Neuronal stem cell (in vitro differentiated cells): ENCODE measurements at regions not wholly inside any gene's neighbourhood (a gene's known extent, or its start where the extent isn't known, plus 50 kb on each side); places are given as distances from the start of the nearest gene placed in this dataset.
"Not testable (repeated sequence)": the region's sequence is repeated elsewhere in the genome, so short reads cannot be mapped to it uniquely, and the experiment has no call there.

ENCODE experiments used
- DNase-seq: peaks from one replicate; pipeline ENCODE4 v3.0.0-alpha.2; 2013; ENCODE audit warnings: low spot score
- H2AFZ ChIP-seq: one replicate; pipeline ENCODE4 v1.6.1; 2013; ENCODE audit warnings: mild to moderate bottlenecking, low read length, inconsistent platforms
- H2AK5ac ChIP-seq: 2 replicates; pipeline ENCODE4 v1.6.1; 2013; ENCODE audit warnings: low read depth, mild to moderate bottlenecking, inconsistent platforms, low read length, moderate library complexity, mixed read lengths
- H2BK120ac ChIP-seq: 2 replicates; pipeline ENCODE4 v1.6.1; 2013; ENCODE audit warnings: low read depth, mild to moderate bottlenecking, inconsistent platforms, low read length, moderate library complexity, mixed read lengths
- H2BK12ac ChIP-seq: one replicate; pipeline ENCODE4 v1.6.1; 2013; ENCODE audit warnings: low read length, inconsistent platforms
- H2BK15ac ChIP-seq: 2 replicates; pipeline ENCODE4 v1.6.1; 2013; ENCODE audit warnings: mild to moderate bottlenecking, low read length, inconsistent platforms, mixed read lengths
- H2BK5ac ChIP-seq: one replicate; pipeline ENCODE4 v1.6.1; 2013; ENCODE audit warnings: inconsistent platforms, mild to moderate bottlenecking, low read length, moderate library complexity
- H3K14ac ChIP-seq: one replicate; pipeline ENCODE4 v1.6.1; 2013; ENCODE audit warnings: low read length, inconsistent platforms
- H3K18ac ChIP-seq: 2 replicates; pipeline ENCODE4 v1.6.1; 2013; ENCODE audit warnings: low read length, inconsistent platforms
- H3K23ac ChIP-seq: 2 replicates; pipeline ENCODE4 v1.6.1; 2013; ENCODE audit warnings: low read depth, mild to moderate bottlenecking, mixed read lengths, low read length, inconsistent platforms; ENCODE audit not compliant: poor library complexity
- H3K27ac ChIP-seq: replicated peaks from 3 replicates; pipeline ENCODE4 v1.5.1; 2013; ENCODE audit warnings: low read length, inconsistent platforms
- H3K27me3 ChIP-seq, 3 experiments: 2 replicates each; pipeline ENCODE4 v1.6.1; 2013; ENCODE audit warnings: low read length in 3 of 3, mild to moderate bottlenecking in 2 of 3, inconsistent platforms in 1 of 3, low read depth in 1 of 3, mixed read lengths in 1 of 3, moderate library complexity in 1 of 3; ENCODE audit not compliant: control insufficient read depth in 3 of 3, insufficient read depth in 3 of 3
- H3K36me3 ChIP-seq, 2 donors: replicated peaks in 1 of 2; 2 replicates each; pipeline ENCODE4 v1.6.1; 2013; ENCODE audit warnings: low read length in 2 of 2; ENCODE audit not compliant: control insufficient read depth in 2 of 2, insufficient read depth in 2 of 2
- H3K4ac ChIP-seq: 2 replicates; pipeline ENCODE4 v1.6.1; 2013; ENCODE audit warnings: inconsistent platforms, mild to moderate bottlenecking, low read length, moderate library complexity
- H3K4me1 ChIP-seq, 2 donors: 1 replicate in 1 of 2; 2 replicates in 1 of 2; pipeline ENCODE4 v1.6.1; 2013; ENCODE audit warnings: low read length in 2 of 2, low read depth in 1 of 2; ENCODE audit not compliant: control insufficient read depth in 2 of 2, insufficient read depth in 1 of 2
- H3K4me2 ChIP-seq: one replicate; pipeline ENCODE4 v1.6.1; 2013; ENCODE audit warnings: mild to moderate bottlenecking, low read length, inconsistent platforms; ENCODE audit not compliant: insufficient read depth, poor library complexity, severe bottlenecking
- H3K4me3 ChIP-seq, 2 donors: 2 replicates each; pipeline ENCODE4 v1.5.1; 2013; ENCODE audit warnings: low read length in 2 of 2, mild to moderate bottlenecking in 2 of 2, inconsistent platforms in 1 of 2, moderate library complexity in 1 of 2
- H3K79me1 ChIP-seq: one replicate; pipeline ENCODE4 v1.6.1; 2013; ENCODE audit warnings: low read depth, mild to moderate bottlenecking, inconsistent platforms, low read length, moderate library complexity
- H3K9ac ChIP-seq: one replicate; pipeline ENCODE4 v1.6.1; 2013; ENCODE audit warnings: mild to moderate bottlenecking, low read depth, low read length, inconsistent platforms; ENCODE audit not compliant: poor library complexity
- H3K9me3 ChIP-seq, 2 donors: replicated peaks in 1 of 2; 2 replicates each; pipeline versions ENCODE3 to v1.6.1; 2013; ENCODE audit warnings: low read length in 2 of 2, mild to moderate bottlenecking in 2 of 2, inconsistent platforms in 1 of 2, low read depth in 1 of 2, mixed read lengths in 1 of 2, moderate library complexity in 1 of 2; ENCODE audit not compliant: control insufficient read depth in 2 of 2, insufficient read depth in 1 of 2
- H4K8ac ChIP-seq: one replicate; pipeline ENCODE4 v1.6.1; 2013; ENCODE audit warnings: low read depth, mild to moderate bottlenecking, inconsistent platforms, low read length, moderate library complexity
- H4K91ac ChIP-seq: one replicate; pipeline ENCODE4 v1.6.1; 2013; ENCODE audit warnings: low read length, low read depth, mild to moderate bottlenecking, inconsistent platforms; ENCODE audit not compliant: poor library complexity
- WGBS, 2 donors: extraction: QIAGEN DNeasy Blood & Tissue Kit; methylation state at CpG; one replicate each; pipeline ENCODE4 v1.1.7; 2013; ENCODE audit warnings: missing lambda C conversion rate in 2 of 2, mixed read lengths in 1 of 2; ENCODE audit not compliant: insufficient read length in 2 of 2, insufficient replicate concordance in 1 of 2; ENCODE audit errors: extremely low coverage in 2 of 2; 5-methylcytosine and 5-hydroxymethylcytosine counted together

DNA sequence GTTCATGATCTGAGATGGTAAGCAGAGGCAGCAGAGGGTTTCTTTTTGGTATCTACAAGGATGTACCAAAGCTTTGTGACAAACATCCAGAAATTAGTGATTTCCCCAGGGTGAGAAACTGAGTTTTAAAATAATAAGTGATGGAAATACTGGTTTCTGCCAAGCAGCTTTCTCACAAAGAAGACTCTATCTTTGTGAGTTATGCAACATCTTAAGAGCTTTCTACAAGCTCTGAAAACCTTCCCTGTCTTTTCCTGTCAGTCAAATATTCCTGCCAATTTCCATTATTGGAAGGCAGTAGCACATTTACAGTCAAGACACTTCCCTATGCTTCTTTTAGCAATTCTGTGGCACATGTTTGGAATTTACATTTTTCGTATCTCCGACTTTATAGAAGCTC lies 264.7 kb upstream of the SPTLC3 start:
- no peak overlapping the region for H2BK15ac ChIP-seq
- no peaks in the 10 kb centered on the region for H3K27me3 ChIP-seq
- WGBS, 2 donors: no CpG with 5 or more reads among the region's 2 CpGs
- H3K14ac ChIP-seq: no peak overlapping the region
- H3K4me2 ChIP-seq: no peak overlapping the region
- no peak overlapping the region for H3K23ac ChIP-seq
- no peak overlapping the region for H2BK5ac ChIP-seq
- DNase-seq: no peak
- no peak overlapping the region for H2BK12ac ChIP-seq
- H4K8ac ChIP-seq: no peak overlapping the region
- no peak overlapping the region for H3K27ac ChIP-seq
- H2AFZ ChIP-seq: no peak overlapping the region
- H4K91ac ChIP-seq: no peak overlapping the region
- no peak overlapping the region for H3K18ac ChIP-seq
- H3K4ac ChIP-seq: no peak overlapping the region
- H2BK120ac ChIP-seq: no peak overlapping the region
- H3K9ac ChIP-seq: no peak overlapping the region
- H3K36me3 ChIP-seq: no peaks in the 10 kb centered on the region
- H3K79me1 ChIP-seq: no peaks in the 10 kb centered on the region
- no peak overlapping the region for H3K4me3 ChIP-seq
- peaks cover 0 to 4% of the 10 kb centered on the region in 2 donors for H3K4me1 ChIP-seq
- H2AK5ac ChIP-seq: no peak overlapping the region
- H3K9me3 ChIP-seq: no peaks in the 10 kb centered on the region

DNA sequence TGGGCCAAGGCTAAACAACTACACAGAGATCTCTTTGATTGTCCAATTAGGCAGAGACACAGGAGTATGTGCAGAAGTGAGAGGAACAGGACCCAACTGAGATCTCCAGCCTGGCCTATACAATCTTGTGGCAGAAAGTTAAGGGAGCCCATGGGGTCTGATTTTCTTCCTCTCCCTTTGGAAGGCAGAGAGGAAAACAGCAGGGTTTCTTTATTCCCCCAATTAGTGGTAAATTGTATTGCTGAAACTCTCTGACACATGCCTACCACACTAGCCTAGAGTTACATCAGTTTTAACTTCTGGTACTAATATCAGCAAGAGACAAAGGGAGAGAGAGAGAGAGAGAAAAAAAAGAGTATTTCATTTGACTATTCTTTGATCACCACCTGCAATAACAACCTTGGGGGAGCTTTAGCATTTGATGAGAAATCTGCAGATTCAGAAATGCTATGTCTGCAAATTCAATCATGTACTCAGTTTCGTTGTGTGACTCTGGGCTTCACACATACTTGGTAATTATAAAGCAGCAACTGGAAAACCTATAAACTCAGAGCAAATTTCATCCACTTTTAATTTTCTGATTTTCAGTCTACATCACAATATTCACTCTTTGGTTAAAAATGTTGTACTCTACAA lies 260.3 kb upstream of the SPTLC3 start:
- H3K4ac ChIP-seq: no peak overlapping the region
- no peak overlapping the region for H4K91ac ChIP-seq
- H2AFZ ChIP-seq: no peak overlapping the region
- H4K8ac ChIP-seq: no peak overlapping the region
- H3K9ac ChIP-seq: no peak overlapping the region
- DNase-seq: no peak
- no peaks in the 10 kb centered on the region for H3K27me3 ChIP-seq
- H2BK120ac ChIP-seq: no peak overlapping the region
- no peak overlapping the region for H2BK12ac ChIP-seq
- H3K4me2 ChIP-seq: no peak overlapping the region
- WGBS, 2 donors: no CpG with 5 or more reads among the region's 1 CpG
- no peak overlapping the region for H3K23ac ChIP-seq
- no peak overlapping the region for H2AK5ac ChIP-seq
- H3K36me3 ChIP-seq: no peaks in the 10 kb centered on the region
- H3K4me1 ChIP-seq: peaks cover 0 to 4% of the 10 kb centered on the region in 2 donors
- no peak overlapping the region for H3K14ac ChIP-seq
- no peaks in the 10 kb centered on the region for H3K9me3 ChIP-seq
- no peak overlapping the region for H2BK5ac ChIP-seq
- H3K4me3 ChIP-seq: no peak overlapping the region
- H3K79me1 ChIP-seq: no peaks in the 10 kb centered on the region
- no peak overlapping the region for H3K18ac ChIP-seq
- no peak overlapping the region for H2BK15ac ChIP-seq
- H3K27ac ChIP-seq: no peak overlapping the region

DNA sequence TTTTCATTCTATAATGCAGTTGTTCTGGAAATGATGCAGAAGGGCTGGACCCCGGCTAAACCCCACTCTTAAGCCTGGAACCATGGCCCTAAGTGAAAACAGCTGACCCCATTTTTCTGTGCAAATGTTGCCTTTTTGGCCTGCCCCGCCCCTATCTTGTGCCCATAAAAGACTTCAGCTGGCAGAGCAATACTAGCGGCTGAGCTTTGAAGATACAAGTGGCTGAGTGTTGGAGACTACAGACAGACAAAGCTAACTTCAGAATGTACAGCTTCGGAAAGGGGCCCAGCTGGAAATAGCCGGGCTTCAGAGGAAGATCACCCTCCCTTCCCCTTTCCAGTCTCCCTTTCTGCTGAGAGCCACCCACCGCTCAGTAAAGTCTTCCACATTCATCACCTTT lies 258.6 kb upstream of the SPTLC3 start:
- H2AK5ac ChIP-seq: no peak overlapping the region
- H3K14ac ChIP-seq: no peak overlapping the region
- H2AFZ ChIP-seq: no peak overlapping the region
- no peak overlapping the region for H2BK12ac ChIP-seq
- H3K9ac ChIP-seq: no peak overlapping the region
- H2BK5ac ChIP-seq: no peak overlapping the region
- no CpG with 5 or more reads among the region's 6 CpGs for WGBS, 2 donors
- DNase-seq: no peak
- no peak overlapping the region for H2BK15ac ChIP-seq
- no peak overlapping the region for H3K4me3 ChIP-seq
- H4K91ac ChIP-seq: no peak overlapping the region
- H3K27ac ChIP-seq: no peak overlapping the region
- H3K79me1 ChIP-seq: no peaks in the 10 kb centered on the region
- no peaks in the 10 kb centered on the region for H3K36me3 ChIP-seq
- no peak overlapping the region for H3K4ac ChIP-seq
- H3K18ac ChIP-seq: no peak overlapping the region
- H2BK120ac ChIP-seq: no peak overlapping the region
- no peak overlapping the region for H3K4me2 ChIP-seq
- no peak overlapping the region for H4K8ac ChIP-seq
- H3K27me3 ChIP-seq: no peaks in the 10 kb centered on the region
- H3K9me3 ChIP-seq: no peaks in the 10 kb centered on the region
- H3K4me1 ChIP-seq: peaks cover 0 to 4% of the 10 kb centered on the region in 2 donors
- no peak overlapping the region for H3K23ac ChIP-seq

DNA sequence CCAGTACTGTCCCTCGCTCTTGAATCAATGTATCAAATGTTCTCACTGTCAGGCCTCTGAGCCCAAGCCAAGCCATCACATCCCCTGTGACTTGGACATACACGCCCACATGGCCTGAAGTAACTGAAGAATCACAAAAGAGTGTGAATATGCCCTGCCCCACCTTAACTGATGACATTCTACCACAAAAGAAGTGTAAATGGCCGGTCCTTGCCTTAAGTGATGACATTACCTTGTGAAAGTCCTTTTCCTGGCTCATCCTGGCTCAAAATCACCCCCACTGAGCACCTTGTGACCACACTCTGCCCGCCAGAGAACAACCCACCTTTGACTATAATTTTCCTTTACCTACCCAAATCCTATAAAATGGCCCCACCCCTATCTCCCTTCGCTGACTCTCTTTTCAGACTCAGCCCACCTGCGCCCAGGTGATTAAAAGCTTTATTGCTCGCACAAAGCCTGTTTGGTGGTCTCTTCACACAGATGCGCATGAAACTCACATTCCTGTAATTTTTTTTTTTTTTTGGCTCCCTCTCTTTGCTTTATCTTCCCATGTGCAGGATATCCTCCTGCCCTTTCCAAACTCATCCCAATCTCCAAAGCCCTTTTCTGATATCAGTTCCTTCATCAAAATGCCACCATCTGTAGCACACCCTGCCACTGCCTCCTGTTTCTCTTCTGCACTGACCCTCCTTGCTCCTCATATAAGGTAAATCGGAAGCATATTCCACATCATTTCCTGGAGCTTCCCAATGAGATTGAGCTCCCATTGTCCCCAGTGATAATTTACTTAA lies 255.7 kb upstream of the SPTLC3 start:
- H3K27me3 ChIP-seq, H3K4me1 ChIP-seq, H3K18ac ChIP-seq, H2AK5ac ChIP-seq, H3K4me3 ChIP-seq, H2BK12ac ChIP-seq, H3K27ac ChIP-seq, H3K9me3 ChIP-seq, DNase-seq, H3K23ac ChIP-seq, H4K91ac ChIP-seq, H2AFZ ChIP-seq, H3K4ac ChIP-seq, H3K9ac ChIP-seq, H3K36me3 ChIP-seq, H3K79me1 ChIP-seq, H3K14ac ChIP-seq, H2BK5ac ChIP-seq, H4K8ac ChIP-seq, H2BK15ac ChIP-seq, H3K4me2 ChIP-seq, H2BK120ac ChIP-seq: not testable (repeated sequence)
- no CpG with 5 or more reads among the region's 9 CpGs for WGBS, 2 donors
